ENCODE measurements at regions not wholly inside any gene's neighbourhood (a gene's known extent, or its start where the extent isn't known, plus 50 kb on each side); places are given as distances from the start of the nearest gene placed in this dataset.

- no peak overlapping the region for H3K4me3 ChIP-seq (replicated peaks; ENCODE audit: insufficient read depth, low read length)
- no peaks in the 10 kb centered on the region for H3K27me3 ChIP-seq (ENCODE audit: insufficient read depth, poor library complexity, severe bottlenecking)
- DNase-seq (ENCODE audit: low read depth in 1 of 2, low spot score in 1 of 2): no peak
- no peak overlapping the region for H3K27ac ChIP-seq (replicated peaks)
- TF ChIP-seq SPI1 (IDR thresholded peaks at IDR 0.05; ENCODE audit: borderline replicate concordance, low read depth): no peak
- no peak for TF ChIP-seq GABPA (IDR thresholded peaks at IDR 0.05; ENCODE audit: low read depth)
- no peak for TF ChIP-seq CTCF (IDR thresholded peaks at IDR 0.05; ENCODE audit: insufficient read depth, low read length)
- no peak for TF ChIP-seq POLR2AphosphoS5 (IDR thresholded peaks at IDR 0.05; ENCODE audit: low read depth)
- no peak for TF ChIP-seq REST (IDR thresholded peaks at IDR 0.05; ENCODE audit: insufficient replicate concordance, low read depth)
These were observed 91.3 kb downstream of the EDNRB start for GRCh38 chr13:77827332-77827731.

GRCh38 chr13:77820431-77821149 lies 98.0 kb downstream of the EDNRB start:
- DNase-seq (ENCODE audit: low read depth in 1 of 2, low spot score in 1 of 2): no peak
- no peak overlapping the region for H3K4me3 ChIP-seq (replicated peaks; ENCODE audit: insufficient read depth, low read length)
- TF ChIP-seq SPI1 (IDR thresholded peaks at IDR 0.05; ENCODE audit: borderline replicate concordance, low read depth) (no peak), POLR2AphosphoS5 (IDR thresholded peaks at IDR 0.05; ENCODE audit: low read depth) (no peak), CTCF (IDR thresholded peaks at IDR 0.05; ENCODE audit: insufficient read depth, low read length) (no peak), GABPA (IDR thresholded peaks at IDR 0.05; ENCODE audit: low read depth) (no peak), REST (IDR thresholded peaks at IDR 0.05; ENCODE audit: insufficient replicate concordance, low read depth) (no peak)
- H3K27me3 ChIP-seq (ENCODE audit: insufficient read depth, poor library complexity, severe bottlenecking): no peaks in the 10 kb centered on the region
- no peak overlapping the region for H3K27ac ChIP-seq (replicated peaks)

- DNase-seq (ENCODE audit: low read depth in 1 of 2, low spot score in 1 of 2): no peak
- TF ChIP-seq POLR2AphosphoS5 (IDR thresholded peaks at IDR 0.05; ENCODE audit: low read depth) (no peak), REST (IDR thresholded peaks at IDR 0.05; ENCODE audit: insufficient replicate concordance, low read depth) (no peak), CTCF (IDR thresholded peaks at IDR 0.05; ENCODE audit: insufficient read depth, low read length) (no peak)
These were observed 101.1 kb downstream of the EDNRB start for GRCh38 chr13:77817521-77817920.

More at GRCh38 chr13:77817521-77817920, 101.1 kb downstream of the EDNRB start:
- Histone ChIP-seq H3K4me3 (replicated peaks; ENCODE audit: insufficient read depth, low read length) (no peak overlapping the region), H3K27ac (replicated peaks) (no peak overlapping the region), H3K27me3 (ENCODE audit: insufficient read depth, poor library complexity, severe bottlenecking) (no peaks in the 10 kb centered on the region)

Measured in HL-60 (cell line).